ENCODE measurements at regions not wholly inside any gene's neighbourhood (a gene's known extent, or its start where the extent isn't known, plus 50 kb on each side); places are given as distances from the start of the nearest gene placed in this dataset.

DNA sequence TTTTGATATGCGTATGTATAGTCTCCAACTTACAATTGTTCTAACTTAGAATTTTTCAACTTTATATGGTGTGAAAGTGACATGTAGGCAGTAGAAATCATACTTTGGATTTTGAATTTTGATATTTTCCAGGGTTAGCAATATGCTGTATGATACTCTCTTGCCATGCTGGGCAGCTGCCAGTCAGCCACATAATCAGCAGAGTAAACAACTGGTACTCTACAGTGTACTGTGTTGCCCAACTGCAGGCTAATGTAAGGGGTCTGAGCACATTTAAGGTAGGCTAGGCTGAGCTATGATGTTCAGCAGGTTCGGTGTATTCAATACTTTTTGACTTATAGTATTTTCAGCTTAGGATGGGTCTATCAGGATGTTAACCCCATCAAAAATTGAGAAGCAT, 52.0 kb upstream of the RYK start:
- Mint-ChIP-seq H3K36me3 (ENCODE audit: low read depth) (no peaks in the 10 kb centered on the region), H3K4me1 (ENCODE audit: low read depth) (no peaks in the 10 kb centered on the region), H3K9me3 (ENCODE audit: insufficient read depth) (no peaks in the 10 kb centered on the region), H3K27ac (no peak overlapping the region), H3K4me3 (no peak overlapping the region), H3K27me3 (ENCODE audit: low read depth) (peaks cover 52% of the 10 kb centered on the region)
- ATAC-seq (no peak), DNase-seq (no peak)
- POLR2A ChIA-PET, result interaction anchor here (0.6 kb wide), 1 partner anchor 65 kb away, joined by 3 read pairs; no protein-coding TSS in a partner anchor
- CTCF ChIA-PET, result interaction anchor here (0.7 to 2.8 kb wide), 3 partner anchors 89 to 175 kb away, joined by 3 to 7 read pairs (median 5); no protein-coding TSS in a partner anchor

DNA sequence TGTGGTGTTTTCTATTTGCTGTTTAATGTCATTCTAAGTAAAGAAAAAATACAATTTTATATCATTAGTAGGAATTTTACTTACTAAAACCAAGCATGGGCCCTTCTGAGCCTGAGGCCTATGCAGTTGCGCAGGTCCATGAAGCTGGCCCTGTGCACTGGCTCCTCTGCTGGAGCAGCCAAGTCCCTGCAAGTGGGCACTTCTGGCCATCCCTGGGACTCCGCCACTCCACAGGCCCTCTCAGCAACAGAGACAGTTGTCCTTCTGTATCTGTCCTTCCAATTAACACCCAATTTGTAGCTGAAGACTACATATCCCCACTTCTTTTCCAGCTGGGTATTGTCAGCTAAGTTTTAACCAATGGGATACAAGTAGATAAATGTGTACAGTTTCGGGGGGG, 49.9 kb upstream of the RYK start:
- DNase-seq (no peak), ATAC-seq (no peak)
- POLR2A ChIA-PET, result no interaction called here
- no peak overlapping the region for H3K27ac Mint-ChIP-seq
- H3K4me1 Mint-ChIP-seq (ENCODE audit: low read depth), result no peaks in the 10 kb centered on the region
- H3K27me3 Mint-ChIP-seq (ENCODE audit: low read depth), result peaks cover 45% of the 10 kb centered on the region
- H3K36me3 Mint-ChIP-seq (ENCODE audit: low read depth), result no peaks in the 10 kb centered on the region
- peaks cover 6% of the 10 kb centered on the region for H3K9me3 Mint-ChIP-seq (ENCODE audit: insufficient read depth)
- H3K4me3 Mint-ChIP-seq, result no peak overlapping the region
- CTCF ChIA-PET, result interaction anchor here (1.5 kb wide), 1 partner anchor 173 kb away, joined by 4 read pairs; no protein-coding TSS in a partner anchor
